T-cell (primary cell): ENCODE measurements at regions not wholly inside any gene's neighbourhood (a gene's known extent, or its start where the extent isn't known, plus 50 kb on each side); places are given as distances from the start of the nearest gene placed in this dataset.

ENCODE experiments used
- ATAC-seq, 4 experiments: fragments of 200-7000 bp in 3 of 4; fragments of 150-1000 bp in 1 of 4; cut with Tn5 transposase; replicated peaks in 1 of 4; 1 replicate in 3 of 4; 2 replicates in 1 of 4; pipeline ENCODE4 v1.10.0; 2021; ENCODE audit warnings: moderate library complexity in 3 of 4, mild to moderate bottlenecking in 2 of 4, moderate number of reproducible peaks in 1 of 4
- CTCF ChIA-PET, 2 donors: fragments of 300-600 bp; sonication (Branson Sonifier 250); formaldehyde crosslinking; loops; one replicate each; lab custom pipeline; 2022; ENCODE audit warnings: antibody characterized with exemption in 2 of 2; lab: Charles Lee
- POLR2A ChIA-PET, 2 donors: fragments of 300-600 bp; sonication (Branson Sonifier 250); formaldehyde crosslinking; loops; one replicate each; lab custom pipeline; 2022; ENCODE audit warnings: antibody characterized with exemption in 2 of 2; lab: Charles Lee
- DNase-seq, 35 experiments: peaks; one replicate each; pipeline versions ENCODE4 v3.0.0 to v3.0.0-alpha.2; 2013 to 2023
- H3K27ac ChIP-seq: one replicate; pipeline ENCODE4 v1.5.1; 2013; ENCODE audit warnings: low read length
- H3K27me3 ChIP-seq, 2 experiments: replicated peaks in 1 of 2; 1 replicate in 1 of 2; 2 replicates in 1 of 2; pipeline versions ENCODE4 v1.6.1 to v1.7.0; 2013; ENCODE audit warnings: low read length in 1 of 2, mixed read lengths in 1 of 2; ENCODE audit not compliant: control insufficient read depth in 2 of 2, insufficient read depth in 2 of 2; ENCODE audit errors: extremely low read depth in 1 of 2
- H3K36me3 ChIP-seq, 2 donors: 1 replicate in 1 of 2; 2 replicates in 1 of 2; pipeline versions ENCODE4 v1.6.1 to v1.7.0; 2013; ENCODE audit warnings: low read length in 1 of 2; ENCODE audit not compliant: control insufficient read depth in 2 of 2, insufficient read depth in 1 of 2; ENCODE audit errors: extremely low read depth in 1 of 2
- H3K4me1 ChIP-seq, 2 experiments: 1 replicate in 1 of 2; 2 replicates in 1 of 2; pipeline versions ENCODE4 v1.6.1 to v1.7.0; 2013; ENCODE audit warnings: low read length in 2 of 2, mixed read lengths in 1 of 2; ENCODE audit not compliant: insufficient read depth in 2 of 2, control insufficient read depth in 1 of 2; ENCODE audit errors: extremely low read depth in 1 of 2
- H3K4me3 ChIP-seq, 2 donors: 1 replicate in 1 of 2; 2 replicates in 1 of 2; pipeline versions ENCODE4 v1.5.1 to v1.7.0; 2013; ENCODE audit warnings: mild to moderate bottlenecking in 2 of 2, low read length in 1 of 2, moderate library complexity in 1 of 2; ENCODE audit not compliant: control insufficient read depth in 1 of 2; ENCODE audit errors: extremely low read depth in 1 of 2
- H3K9me3 ChIP-seq: 2 replicates; pipeline ENCODE4 v1.7.0; 2013
- H3K27ac Mint-ChIP-seq, 2 donors: one replicate each; pipeline ENCODE4 v1.8.0; 2020 to 2021; ENCODE audit warnings: mild to moderate bottlenecking in 2 of 2, mixed read lengths in 2 of 2
- H3K27me3 Mint-ChIP-seq, 2 donors: one replicate each; pipeline ENCODE4 v1.8.0; 2021 to 2022; ENCODE audit warnings: mixed read lengths in 2 of 2
- H3K36me3 Mint-ChIP-seq: one replicate; pipeline ENCODE4 v1.8.0; 2021; ENCODE audit warnings: mixed read lengths
- H3K4me1 Mint-ChIP-seq, 3 donors: one replicate each; pipeline ENCODE4 v1.8.0; 2020 to 2022; ENCODE audit warnings: mixed read lengths in 3 of 3, mild to moderate bottlenecking in 1 of 3
- H3K4me3 Mint-ChIP-seq, 3 donors: one replicate each; pipeline ENCODE4 v1.8.0; 2020 to 2022; ENCODE audit warnings: mild to moderate bottlenecking in 3 of 3, mixed read lengths in 3 of 3, moderate library complexity in 3 of 3
- H3K9me3 Mint-ChIP-seq, 3 donors: one replicate each; pipeline ENCODE4 v1.8.0; 2020 to 2022; ENCODE audit warnings: mixed read lengths in 3 of 3
- WGBS: methylation state at CpG from one replicate; pipeline ENCODE4 v1.1.5; 2013; ENCODE audit warnings: missing lambda C conversion rate; ENCODE audit not compliant: insufficient coverage; 5-methylcytosine and 5-hydroxymethylcytosine counted together

GRCh38 chr2:3965953-3966352, 262.6 kb downstream of the DCDC2C start:
- H3K36me3 ChIP-seq = no peaks in the 10 kb centered on the region
- H3K9me3 ChIP-seq = no peaks in the 10 kb centered on the region
- H3K4me3 Mint-ChIP-seq = no peak overlapping the region
- H3K4me1 Mint-ChIP-seq = no peaks in the 10 kb centered on the region
- H3K27me3 ChIP-seq = no peaks in the 10 kb centered on the region
- no peak overlapping the region for H3K27ac Mint-ChIP-seq
- no peaks in the 10 kb centered on the region for H3K4me1 ChIP-seq
- peaks cover 0 to 3% of the 10 kb centered on the region in 2 donors for H3K27me3 Mint-ChIP-seq
- no peak overlapping the region for H3K27ac ChIP-seq
- H3K36me3 Mint-ChIP-seq = no peaks in the 10 kb centered on the region
- H3K9me3 Mint-ChIP-seq = no peaks in the 10 kb centered on the region
- no peak overlapping the region for H3K4me3 ChIP-seq
- ChIA-PET CTCF (no interaction called here), POLR2A (no interaction called here)
- DNase-seq = no peak
- 90% methylated on average over 5 of the region's 5 CpGs for WGBS
- ATAC-seq = no peak

- CTCF ChIA-PET = no interaction called here
- no peak for DNase-seq
- no peaks in the 10 kb centered on the region for H3K9me3 Mint-ChIP-seq
- peaks cover 0 to 3% of the 10 kb centered on the region in 2 donors for H3K27me3 Mint-ChIP-seq
- no peak overlapping the region for H3K27ac ChIP-seq
- no peaks in the 10 kb centered on the region for H3K36me3 Mint-ChIP-seq
- H3K4me1 Mint-ChIP-seq = no peaks in the 10 kb centered on the region
- H3K27ac Mint-ChIP-seq = no peak overlapping the region
- no peaks in the 10 kb centered on the region for H3K36me3 ChIP-seq
- no peak for ATAC-seq
- H3K4me1 ChIP-seq = no peaks in the 10 kb centered on the region
- H3K27me3 ChIP-seq = no peaks in the 10 kb centered on the region
- POLR2A ChIA-PET = no interaction called here
- H3K4me3 ChIP-seq = no peak overlapping the region
- H3K9me3 ChIP-seq = no peaks in the 10 kb centered on the region
- no peak overlapping the region for H3K4me3 Mint-ChIP-seq
- WGBS = 75% methylated on average over 2 of the region's 5 CpGs
These were observed 263.1 kb downstream of the DCDC2C start for GRCh38 chr2:3966470-3966869.

- Mint-ChIP-seq H3K27me3 (no peaks in the 10 kb centered on the region), H3K9me3 (no peaks in the 10 kb centered on the region), H3K4me1 (no peaks in the 10 kb centered on the region), H3K4me3 (no peak overlapping the region), H3K27ac (no peak overlapping the region), H3K36me3 (no peaks in the 10 kb centered on the region)
- ATAC-seq (no peak), DNase-seq (no peak)
- no peak overlapping the region for H3K27ac ChIP-seq
- H3K9me3 ChIP-seq = no peaks in the 10 kb centered on the region
- ChIA-PET CTCF (no interaction called here), POLR2A (no interaction called here)
- WGBS = 79% methylated on average over 4 of the region's 6 CpGs
- H3K27me3 ChIP-seq = no peaks in the 10 kb centered on the region
- no peaks in the 10 kb centered on the region for H3K4me1 ChIP-seq
- no peak overlapping the region for H3K4me3 ChIP-seq
- H3K36me3 ChIP-seq = no peaks in the 10 kb centered on the region
These were observed 265.4 kb downstream of the DCDC2C start for GRCh38 chr2:3968736-3969135.

GRCh38 chr2:3970791-3971651, 267.6 kb downstream of the DCDC2C start:
- H3K36me3 Mint-ChIP-seq = no peaks in the 10 kb centered on the region
- Histone ChIP-seq H3K4me3 (no peak overlapping the region), H3K27ac (no peak overlapping the region), H3K36me3 (no peaks in the 10 kb centered on the region), H3K27me3 (no peaks in the 10 kb centered on the region), H3K4me1 (no peaks in the 10 kb centered on the region), H3K9me3 (no peaks in the 10 kb centered on the region)
- WGBS = 86% methylated on average over 15 of the region's 17 CpGs
- no peak overlapping the region for H3K27ac Mint-ChIP-seq
- H3K4me3 Mint-ChIP-seq = no peak overlapping the region
- ATAC-seq = no peak
- DNase-seq = no peak
- ChIA-PET POLR2A (no interaction called here), CTCF (no interaction called here)
- H3K4me1 Mint-ChIP-seq = no peaks in the 10 kb centered on the region
- H3K9me3 Mint-ChIP-seq = no peaks in the 10 kb centered on the region
- H3K27me3 Mint-ChIP-seq = no peaks in the 10 kb centered on the region

- H3K9me3 Mint-ChIP-seq = no peaks in the 10 kb centered on the region
- ATAC-seq (no peak), DNase-seq (no peak)
- no peaks in the 10 kb centered on the region for H3K27me3 Mint-ChIP-seq
- POLR2A ChIA-PET = no interaction called here
- no peaks in the 10 kb centered on the region for H3K9me3 ChIP-seq
- no peak overlapping the region for H3K27ac Mint-ChIP-seq
- H3K36me3 Mint-ChIP-seq = no peaks in the 10 kb centered on the region
- H3K4me3 Mint-ChIP-seq = no peak overlapping the region
- 94% methylated on average over 4 of the region's 4 CpGs for WGBS
- H3K27ac ChIP-seq = no peak overlapping the region
- no peaks in the 10 kb centered on the region for H3K4me1 ChIP-seq
- H3K4me3 ChIP-seq = no peak overlapping the region
- H3K36me3 ChIP-seq = no peaks in the 10 kb centered on the region
- no peaks in the 10 kb centered on the region for H3K4me1 Mint-ChIP-seq
- H3K27me3 ChIP-seq = no peaks in the 10 kb centered on the region
- CTCF ChIA-PET = no interaction called here
These were observed 268.3 kb downstream of the DCDC2C start for GRCh38 chr2:3971652-3972192.

GRCh38 chr2:3972377-3972776, 269.0 kb downstream of the DCDC2C start:
- ATAC-seq (no peak), DNase-seq (no peak)
- Histone ChIP-seq H3K4me3 (no peak overlapping the region), H3K27ac (no peak overlapping the region), H3K9me3 (no peaks in the 10 kb centered on the region), H3K4me1 (no peaks in the 10 kb centered on the region), H3K27me3 (no peaks in the 10 kb centered on the region), H3K36me3 (no peaks in the 10 kb centered on the region)
- H3K4me1 Mint-ChIP-seq = no peaks in the 10 kb centered on the region
- H3K27me3 Mint-ChIP-seq = no peaks in the 10 kb centered on the region
- WGBS = 93% methylated on average over 3 of the region's 9 CpGs
- no peaks in the 10 kb centered on the region for H3K36me3 Mint-ChIP-seq
- no peak overlapping the region for H3K27ac Mint-ChIP-seq
- CTCF ChIA-PET = no interaction called here
- H3K4me3 Mint-ChIP-seq = no peak overlapping the region
- POLR2A ChIA-PET = no interaction called here
- peaks cover 0 to 3% (median 0%) of the 10 kb centered on the region in 3 donors for H3K9me3 Mint-ChIP-seq
